ENCODE measurements at regions not wholly inside any gene's neighbourhood (a gene's known extent, or its start where the extent isn't known, plus 50 kb on each side); places are given as distances from the start of the nearest gene placed in this dataset.
A peak's percentile ranks its signal among the peaks of the same experiment; 100 is the strongest.

DNA sequence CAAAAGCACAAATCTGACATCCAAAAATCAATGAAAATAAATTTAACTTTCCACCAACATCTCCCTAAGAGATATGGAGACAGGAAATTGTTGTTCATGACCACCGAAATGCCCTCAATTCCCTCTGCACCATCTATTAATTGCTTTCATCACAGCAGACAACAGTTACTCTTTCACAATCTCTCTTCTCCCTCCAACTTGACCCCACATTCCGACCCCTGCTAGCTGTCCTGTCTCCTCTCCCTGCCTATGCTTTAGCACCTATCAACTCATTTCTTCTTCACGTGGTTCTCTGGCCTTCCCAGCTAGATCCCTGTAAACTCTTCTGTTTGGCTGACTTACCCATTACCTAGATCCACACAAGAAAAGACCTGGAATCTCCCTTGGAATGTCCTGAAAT is 173.9 kb upstream of the ADAMTS9 start:
- Histone ChIP-seq H3K4me3 (no peak overlapping the region), H3K4me1 (ENCODE audit: insufficient read depth) (no peaks in the 10 kb centered on the region), H3K9ac (no peak overlapping the region), H3K9me2 (ENCODE audit: insufficient read depth) (no peaks in the 10 kb centered on the region), H3K36me3 (ENCODE audit: low read depth) (no peaks in the 10 kb centered on the region), H3K27me3 (replicated peaks; ENCODE audit: insufficient read depth) (no peaks in the 10 kb centered on the region), H3F3A (ENCODE audit: insufficient read depth) (no peaks in the 10 kb centered on the region), H3K27ac (no peak overlapping the region), H4K20me1 (ENCODE audit: insufficient read depth) (no peaks in the 10 kb centered on the region), H3K4me2 (ENCODE audit: unreplicated experiment) (no peak overlapping the region), H2AFZ (no peak overlapping the region), H3K9me3 (ENCODE audit: low read depth) (no peaks in the 10 kb centered on the region), H3K79me2 (ENCODE audit: insufficient read depth) (no peaks in the 10 kb centered on the region)
- WGBS, 2 experiments (ENCODE audit: low coverage in 1 of 2, low lambda C conversion rate in 2 of 2, missing lambda C conversion rate in 2 of 2), result 53 to 56% methylated on average over 3 of the region's 3 CpGs
- TF ChIP-seq EZH2 (IDR thresholded peaks at IDR 0.05; ENCODE audit: insufficient read depth, poor library complexity, severe bottlenecking) (no peak), EZH2phosphoT487 (IDR thresholded peaks at IDR 0.05; ENCODE audit: insufficient read depth, low read depth) (no peak)
- no peak for DNase-seq
- in situ Hi-C loops (cut with MboI), result no loop called here

DNA sequence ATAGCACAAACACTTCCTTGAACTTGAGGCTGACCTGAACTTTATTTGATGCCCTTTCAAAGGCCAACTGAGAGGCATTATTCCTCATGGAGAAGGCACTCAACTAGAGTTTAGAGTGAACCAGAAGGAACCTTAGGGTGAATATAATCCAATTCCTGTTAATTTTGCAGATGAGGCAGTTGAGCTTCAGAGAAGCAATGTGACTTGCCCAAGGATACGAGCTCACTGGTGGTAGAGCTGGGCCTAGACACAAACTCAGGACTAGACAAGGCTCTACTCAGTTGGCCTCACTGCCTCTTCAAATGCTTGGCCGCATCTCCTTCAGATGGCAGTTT is 172.7 kb upstream of the ADAMTS9 start:
- TF ChIP-seq EZH2phosphoT487 (IDR thresholded peaks at IDR 0.05; ENCODE audit: insufficient read depth, low read depth), result no peak
- TF ChIP-seq EZH2 (IDR thresholded peaks at IDR 0.05; ENCODE audit: insufficient read depth, poor library complexity, severe bottlenecking), result no peak
- no peak overlapping the region for H3K4me2 ChIP-seq (ENCODE audit: unreplicated experiment)
- no peak overlapping the region for H2AFZ ChIP-seq

DNA sequence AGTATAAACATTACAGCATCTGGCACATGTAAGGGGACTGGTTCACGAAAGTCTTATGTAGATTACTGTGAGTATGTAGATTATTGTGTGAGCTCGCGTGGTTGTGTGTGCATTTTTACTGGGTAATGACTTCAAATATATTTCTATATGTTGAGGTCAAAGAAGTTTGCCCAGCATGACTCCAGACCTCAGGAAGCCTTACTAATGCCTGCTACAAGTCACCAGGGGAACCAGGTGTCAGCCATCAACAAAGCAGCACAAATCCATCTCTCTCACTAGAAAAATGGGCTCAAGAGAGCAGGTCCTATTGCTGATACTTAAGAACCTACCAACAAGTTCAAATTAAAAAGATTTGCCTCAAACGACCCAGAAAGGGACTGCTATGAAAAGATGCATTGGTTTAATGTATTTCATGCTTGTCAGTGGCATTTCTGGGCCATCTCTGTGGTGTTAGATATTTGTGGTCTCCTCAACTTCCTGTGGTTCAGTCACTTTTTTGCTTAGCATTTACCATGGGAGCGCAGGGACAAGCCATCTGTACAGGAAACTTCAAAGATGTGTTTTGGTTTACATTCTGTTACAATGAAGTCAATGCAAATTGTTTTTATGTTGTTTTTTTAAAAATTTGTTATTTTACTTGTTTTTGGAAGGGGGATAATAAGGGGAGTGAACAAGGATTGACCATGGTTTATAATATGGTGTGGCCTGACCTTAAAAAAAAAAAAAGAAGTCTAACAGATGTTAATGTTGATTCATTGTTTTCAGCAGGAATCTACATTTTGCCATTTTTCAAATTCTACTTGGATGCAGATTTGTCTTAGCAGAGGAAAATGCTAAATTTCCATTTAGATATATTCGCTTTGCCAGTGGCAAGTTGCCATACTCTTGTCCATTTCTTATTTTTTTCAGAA is 172.1 kb upstream of the ADAMTS9 start:
- H3K4me2 ChIP-seq (ENCODE audit: unreplicated experiment), result no peak overlapping the region
- no peaks in the 10 kb centered on the region for H3K9me2 ChIP-seq (ENCODE audit: insufficient read depth)
- H3K36me3 ChIP-seq (ENCODE audit: low read depth), result no peaks in the 10 kb centered on the region
- no peaks in the 10 kb centered on the region for H3K79me2 ChIP-seq (ENCODE audit: insufficient read depth)
- no peak for TF ChIP-seq EZH2 (IDR thresholded peaks at IDR 0.05; ENCODE audit: insufficient read depth, poor library complexity, severe bottlenecking)
- no peak for TF ChIP-seq EZH2phosphoT487 (IDR thresholded peaks at IDR 0.05; ENCODE audit: insufficient read depth, low read depth)
- no peaks in the 10 kb centered on the region for H3K27me3 ChIP-seq (replicated peaks; ENCODE audit: insufficient read depth)
- H3K4me3 ChIP-seq, result no peak overlapping the region
- H2AFZ ChIP-seq, result no peak overlapping the region
- H3K27ac ChIP-seq, result no peak overlapping the region
- H4K20me1 ChIP-seq (ENCODE audit: insufficient read depth), result no peaks in the 10 kb centered on the region
- DNase-seq, result peak; percentile 1
- no peaks in the 10 kb centered on the region for H3K9me3 ChIP-seq (ENCODE audit: low read depth)
- no peaks in the 10 kb centered on the region for H3K4me1 ChIP-seq (ENCODE audit: insufficient read depth)
- in situ Hi-C loops (cut with MboI), result no loop called here
- WGBS, 2 experiments (ENCODE audit: low coverage in 1 of 2, low lambda C conversion rate in 2 of 2, missing lambda C conversion rate in 2 of 2), result 66 to 72% methylated on average over 6 of the region's 6 CpGs
- no peak overlapping the region for H3K9ac ChIP-seq
- H3F3A ChIP-seq (ENCODE audit: insufficient read depth), result no peaks in the 10 kb centered on the region

More for the DNA sequence above, 172.7 kb upstream of the ADAMTS9 start:
- H3K9me2 ChIP-seq (ENCODE audit: insufficient read depth), result no peaks in the 10 kb centered on the region
- no peak overlapping the region for H3K27ac ChIP-seq
- H3K4me3 ChIP-seq, result no peak overlapping the region
- H3K27me3 ChIP-seq (replicated peaks; ENCODE audit: insufficient read depth), result no peaks in the 10 kb centered on the region
- no peaks in the 10 kb centered on the region for H3K36me3 ChIP-seq (ENCODE audit: low read depth)
- no peaks in the 10 kb centered on the region for H3K79me2 ChIP-seq (ENCODE audit: insufficient read depth)
- no peaks in the 10 kb centered on the region for H3K9me3 ChIP-seq (ENCODE audit: low read depth)
- H4K20me1 ChIP-seq (ENCODE audit: insufficient read depth), result no peaks in the 10 kb centered on the region
- in situ Hi-C loops (cut with MboI), result no loop called here
- H3K9ac ChIP-seq, result no peak overlapping the region
- DNase-seq, result no peak
- no peaks in the 10 kb centered on the region for H3K4me1 ChIP-seq (ENCODE audit: insufficient read depth)
- 71 to 88% methylated on average over 2 of the region's 2 CpGs for WGBS, 2 experiments (ENCODE audit: low coverage in 1 of 2, low lambda C conversion rate in 2 of 2, missing lambda C conversion rate in 2 of 2)
- no peaks in the 10 kb centered on the region for H3F3A ChIP-seq (ENCODE audit: insufficient read depth)

DNA sequence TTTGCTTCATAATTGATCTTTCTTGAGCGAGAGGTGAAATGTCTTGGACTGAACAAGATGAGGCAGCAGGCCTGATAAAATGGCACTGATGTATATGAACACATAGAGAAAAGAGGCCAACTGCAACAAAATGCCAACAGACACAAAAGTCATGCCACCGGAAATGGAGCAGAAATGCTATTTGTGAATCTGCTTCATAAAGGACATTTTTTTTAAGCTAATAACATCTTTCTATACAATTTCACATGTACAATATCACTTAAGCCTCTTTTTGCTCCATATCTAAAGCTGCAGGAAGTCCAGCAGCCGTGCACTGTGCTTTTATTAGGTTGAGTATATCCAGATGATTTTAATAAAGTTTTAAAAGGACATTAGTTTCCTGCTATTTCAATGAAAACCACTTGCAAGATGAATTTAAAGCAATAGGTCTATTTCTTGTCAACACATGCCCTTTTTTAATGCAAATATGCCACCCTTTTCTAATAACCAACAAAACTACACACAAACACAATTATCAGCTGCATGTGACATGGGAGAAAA is 169.2 kb upstream of the ADAMTS9 start:
- H4K20me1 ChIP-seq (ENCODE audit: insufficient read depth), result no peaks in the 10 kb centered on the region
- 50 to 63% methylated on average over 3 of the region's 3 CpGs for WGBS, 2 experiments (ENCODE audit: low coverage in 1 of 2, low lambda C conversion rate in 2 of 2, missing lambda C conversion rate in 2 of 2)
- no peak overlapping the region for H3K9ac ChIP-seq
- no peak overlapping the region for H2AFZ ChIP-seq
- no peaks in the 10 kb centered on the region for H3F3A ChIP-seq (ENCODE audit: insufficient read depth)
- H3K4me3 ChIP-seq, result no peak overlapping the region
- in situ Hi-C loops (cut with MboI), result no loop called here
- no peaks in the 10 kb centered on the region for H3K9me2 ChIP-seq (ENCODE audit: insufficient read depth)
- no peaks in the 10 kb centered on the region for H3K4me1 ChIP-seq (ENCODE audit: insufficient read depth)
- H3K9me3 ChIP-seq (ENCODE audit: low read depth), result no peaks in the 10 kb centered on the region
- no peak for TF ChIP-seq EZH2phosphoT487 (IDR thresholded peaks at IDR 0.05; ENCODE audit: insufficient read depth, low read depth)
- TF ChIP-seq EZH2 (IDR thresholded peaks at IDR 0.05; ENCODE audit: insufficient read depth, poor library complexity, severe bottlenecking), result no peak
- no peaks in the 10 kb centered on the region for H3K79me2 ChIP-seq (ENCODE audit: insufficient read depth)
- H3K27ac ChIP-seq, result no peak overlapping the region
- no peaks in the 10 kb centered on the region for H3K27me3 ChIP-seq (replicated peaks; ENCODE audit: insufficient read depth)
- no peaks in the 10 kb centered on the region for H3K36me3 ChIP-seq (ENCODE audit: low read depth)
- no peak overlapping the region for H3K4me2 ChIP-seq (ENCODE audit: unreplicated experiment)
- no peak for DNase-seq
